Activated T-helper 17 cell treated with anti-CD3 and anti-CD28 coated beads, Interleukin-2, amount 50 U/mL, for 72 hours (primary cell): ENCODE measurements at regions not wholly inside any gene's neighbourhood (a gene's known extent, or its start where the extent isn't known, plus 50 kb on each side); places are given as distances from the start of the nearest gene placed in this dataset.

Source experiments
- ATAC-seq: fragments of 150-1000 bp; cut with Tn5 transposase; replicated peaks from 2 replicates; pipeline ENCODE4 v1.10.0; 2021; ENCODE audit warnings: mild to moderate bottlenecking, moderate library complexity
- H3K27ac Mint-ChIP-seq: one replicate; pipeline ENCODE4 v1.8.0; 2022; ENCODE audit warnings: mixed read lengths
- H3K27me3 Mint-ChIP-seq: one replicate; pipeline ENCODE4 v1.8.0; 2022; ENCODE audit warnings: mixed read lengths
- H3K36me3 Mint-ChIP-seq: one replicate; pipeline ENCODE4 v1.8.0; 2022; ENCODE audit warnings: low read depth, mild to moderate bottlenecking, mixed read lengths
- H3K4me1 Mint-ChIP-seq: one replicate; pipeline ENCODE4 v1.8.0; 2022; ENCODE audit warnings: mixed read lengths
- H3K4me3 Mint-ChIP-seq: one replicate; pipeline ENCODE4 v1.8.0; 2022; ENCODE audit warnings: mild to moderate bottlenecking, mixed read lengths
- H3K9me3 Mint-ChIP-seq: one replicate; pipeline ENCODE4 v1.8.0; 2022; ENCODE audit warnings: mixed read lengths

- H3K27me3 Mint-ChIP-seq, result no peaks in the 10 kb centered on the region
- H3K27ac Mint-ChIP-seq, result no peak overlapping the region
- no peaks in the 10 kb centered on the region for H3K4me1 Mint-ChIP-seq
- no peak for ATAC-seq
- no peaks in the 10 kb centered on the region for H3K36me3 Mint-ChIP-seq
- peaks cover 6% of the 10 kb centered on the region for H3K9me3 Mint-ChIP-seq
- no peak overlapping the region for H3K4me3 Mint-ChIP-seq
Observed at GRCh38 chr20:11387189-11387754, 530.4 kb upstream of the BTBD3 start.

GRCh38 chr20:11389186-11389585 lies 528.5 kb upstream of the BTBD3 start:
- H3K4me3 Mint-ChIP-seq, result no peak overlapping the region
- no peaks in the 10 kb centered on the region for H3K36me3 Mint-ChIP-seq
- no peaks in the 10 kb centered on the region for H3K4me1 Mint-ChIP-seq
- peaks cover 3% of the 10 kb centered on the region for H3K9me3 Mint-ChIP-seq
- no peak for ATAC-seq
- no peaks in the 10 kb centered on the region for H3K27me3 Mint-ChIP-seq
- H3K27ac Mint-ChIP-seq, result no peak overlapping the region

GRCh38 chr20:11391591-11391990 lies 526.1 kb upstream of the BTBD3 start:
- Mint-ChIP-seq H3K36me3 (no peaks in the 10 kb centered on the region), H3K27me3 (no peaks in the 10 kb centered on the region), H3K4me1 (no peaks in the 10 kb centered on the region), H3K4me3 (no peak overlapping the region), H3K27ac (no peak overlapping the region), H3K9me3 (peaks cover 3% of the 10 kb centered on the region)
- no peak for ATAC-seq

GRCh38 chr20:11394145-11394833 lies 523.4 kb upstream of the BTBD3 start:
- Mint-ChIP-seq H3K27ac (no peak overlapping the region), H3K4me1 (no peaks in the 10 kb centered on the region), H3K36me3 (no peaks in the 10 kb centered on the region), H3K4me3 (no peak overlapping the region), H3K9me3 (no peaks in the 10 kb centered on the region), H3K27me3 (no peaks in the 10 kb centered on the region)
- ATAC-seq, result no peak

GRCh38 chr20:11395581-11395980 lies 522.1 kb upstream of the BTBD3 start:
- no peak overlapping the region for H3K4me3 Mint-ChIP-seq
- H3K27ac Mint-ChIP-seq, result no peak overlapping the region
- no peaks in the 10 kb centered on the region for H3K4me1 Mint-ChIP-seq
- no peaks in the 10 kb centered on the region for H3K27me3 Mint-ChIP-seq
- no peaks in the 10 kb centered on the region for H3K36me3 Mint-ChIP-seq
- no peak for ATAC-seq
- H3K9me3 Mint-ChIP-seq, result no peaks in the 10 kb centered on the region

- ATAC-seq, result no peak
- H3K4me1 Mint-ChIP-seq, result no peaks in the 10 kb centered on the region
- H3K4me3 Mint-ChIP-seq, result no peak overlapping the region
- H3K36me3 Mint-ChIP-seq, result no peaks in the 10 kb centered on the region
- H3K27me3 Mint-ChIP-seq, result no peaks in the 10 kb centered on the region
- no peaks in the 10 kb centered on the region for H3K9me3 Mint-ChIP-seq
- H3K27ac Mint-ChIP-seq, result no peak overlapping the region
Observed at GRCh38 chr20:11401988-11402387, 515.7 kb upstream of the BTBD3 start.

- H3K36me3 Mint-ChIP-seq, result no peaks in the 10 kb centered on the region
- no peak overlapping the region for H3K27ac Mint-ChIP-seq
- ATAC-seq, result no peak
- no peaks in the 10 kb centered on the region for H3K27me3 Mint-ChIP-seq
- H3K4me3 Mint-ChIP-seq, result no peak overlapping the region
- H3K4me1 Mint-ChIP-seq, result no peaks in the 10 kb centered on the region
- H3K9me3 Mint-ChIP-seq, result no peaks in the 10 kb centered on the region
Observed at GRCh38 chr20:11403711-11404110, 514.0 kb upstream of the BTBD3 start.

GRCh38 chr20:11406877-11407276 lies 510.8 kb upstream of the BTBD3 start:
- Mint-ChIP-seq H3K4me1 (no peaks in the 10 kb centered on the region), H3K27ac (no peak overlapping the region), H3K4me3 (no peak overlapping the region), H3K9me3 (no peaks in the 10 kb centered on the region), H3K36me3 (no peaks in the 10 kb centered on the region), H3K27me3 (no peaks in the 10 kb centered on the region)
- ATAC-seq, result no peak

- Mint-ChIP-seq H3K27ac (no peak overlapping the region), H3K9me3 (peaks cover 4% of the 10 kb centered on the region), H3K36me3 (no peaks in the 10 kb centered on the region), H3K4me1 (no peaks in the 10 kb centered on the region), H3K27me3 (no peaks in the 10 kb centered on the region), H3K4me3 (no peak overlapping the region)
- no peak for ATAC-seq
Observed at GRCh38 chr20:11409561-11409960, 508.1 kb upstream of the BTBD3 start.

GRCh38 chr20:11411765-11412164 lies 505.9 kb upstream of the BTBD3 start:
- Mint-ChIP-seq H3K27me3 (no peaks in the 10 kb centered on the region), H3K4me3 (no peak overlapping the region), H3K4me1 (no peaks in the 10 kb centered on the region), H3K9me3 (peaks cover 4% of the 10 kb centered on the region), H3K36me3 (no peaks in the 10 kb centered on the region), H3K27ac (no peak overlapping the region)
- no peak for ATAC-seq

GRCh38 chr20:11426948-11427347 lies 490.7 kb upstream of the BTBD3 start:
- H3K36me3 Mint-ChIP-seq, result no peaks in the 10 kb centered on the region
- H3K4me3 Mint-ChIP-seq, result no peak overlapping the region
- H3K27me3 Mint-ChIP-seq, result no peaks in the 10 kb centered on the region
- no peak for ATAC-seq
- H3K4me1 Mint-ChIP-seq, result no peaks in the 10 kb centered on the region
- peaks cover under 1% of the 10 kb centered on the region for H3K9me3 Mint-ChIP-seq
- H3K27ac Mint-ChIP-seq, result no peak overlapping the region

- no peak for ATAC-seq
- Mint-ChIP-seq H3K4me1 (no peaks in the 10 kb centered on the region), H3K36me3 (no peaks in the 10 kb centered on the region), H3K9me3 (peaks cover 4% of the 10 kb centered on the region), H3K4me3 (no peak overlapping the region), H3K27me3 (no peaks in the 10 kb centered on the region), H3K27ac (no peak overlapping the region)
Observed at GRCh38 chr20:11429168-11429567, 488.5 kb upstream of the BTBD3 start.

- H3K4me1 Mint-ChIP-seq, result no peaks in the 10 kb centered on the region
- no peaks in the 10 kb centered on the region for H3K36me3 Mint-ChIP-seq
- peaks cover 4% of the 10 kb centered on the region for H3K9me3 Mint-ChIP-seq
- no peaks in the 10 kb centered on the region for H3K27me3 Mint-ChIP-seq
- H3K27ac Mint-ChIP-seq, result no peak overlapping the region
- ATAC-seq, result no peak
- H3K4me3 Mint-ChIP-seq, result no peak overlapping the region
Observed at GRCh38 chr20:11429889-11430519, 487.7 kb upstream of the BTBD3 start.

- Mint-ChIP-seq H3K36me3 (no peaks in the 10 kb centered on the region), H3K4me3 (no peak overlapping the region), H3K9me3 (peaks cover 4% of the 10 kb centered on the region), H3K27ac (no peak overlapping the region), H3K4me1 (no peaks in the 10 kb centered on the region), H3K27me3 (no peaks in the 10 kb centered on the region)
- ATAC-seq, result no peak
Observed at GRCh38 chr20:11430652-11431051, 487.0 kb upstream of the BTBD3 start.

- no peak for ATAC-seq
- Mint-ChIP-seq H3K27ac (no peak overlapping the region), H3K4me1 (no peaks in the 10 kb centered on the region), H3K27me3 (no peaks in the 10 kb centered on the region), H3K36me3 (no peaks in the 10 kb centered on the region), H3K9me3 (peaks cover 8% of the 10 kb centered on the region), H3K4me3 (no peak overlapping the region)
Observed at GRCh38 chr20:11431621-11432020, 486.1 kb upstream of the BTBD3 start.
